Loucy (cell line): ENCODE measurements at regions not wholly inside any gene's neighbourhood (a gene's known extent, or its start where the extent isn't known, plus 50 kb on each side); places are given as distances from the start of the nearest gene placed in this dataset.

Experiments used
- H2AFZ ChIP-seq: fragments of 200-600 bp; sonication (generic); 2 replicates; pipeline ENCODE4 v1.6.0; 2016; ENCODE audit warnings: antibody characterized with exemption, mild to moderate bottlenecking, low read length, moderate library complexity
- H3F3A ChIP-seq: fragments of 200-600 bp; 2 replicates; pipeline ENCODE4 v1.6.0; 2016; ENCODE audit warnings: antibody characterized with exemption, low read depth, mild to moderate bottlenecking
- H3K27me3 ChIP-seq: fragments of 200-600 bp; sonication (generic); 2 replicates; pipeline ENCODE4 v1.6.1; 2014; ENCODE audit warnings: low read length, mild to moderate bottlenecking; ENCODE audit not compliant: insufficient read depth, poor library complexity, severe bottlenecking
- H3K36me3 ChIP-seq: fragments of 200-600 bp; sonication (generic); 2 replicates; pipeline ENCODE4 v1.6.1; 2016; ENCODE audit warnings: low read length; ENCODE audit not compliant: insufficient read depth
- H3K4me1 ChIP-seq: fragments of 200-600 bp; sonication (generic); 2 replicates; pipeline ENCODE4 v1.5.1; 2014; ENCODE audit warnings: low read length, mild to moderate bottlenecking; ENCODE audit not compliant: insufficient read depth, poor library complexity, severe bottlenecking
- H3K4me2 ChIP-seq: fragments of 200-600 bp; sonication (generic); 2 replicates; pipeline ENCODE4 v1.6.0; 2014; ENCODE audit warnings: antibody characterized with exemption, low read length, low read depth, mild to moderate bottlenecking; ENCODE audit not compliant: poor library complexity, severe bottlenecking
- H3K4me3 ChIP-seq: fragments of 200-600 bp; sonication (generic); 2 replicates; pipeline ENCODE4 v1.5.1; 2014; ENCODE audit warnings: low read length, mild to moderate bottlenecking, mixed read lengths; ENCODE audit not compliant: poor library complexity, severe bottlenecking
- H3K79me2 ChIP-seq: fragments of 200-600 bp; sonication (generic); 2 replicates; pipeline ENCODE4 v1.6.1; 2014; ENCODE audit warnings: low read length; ENCODE audit not compliant: insufficient read depth
- H3K9ac ChIP-seq: fragments of 200-600 bp; sonication (generic); 2 replicates; pipeline ENCODE4 v1.6.0; 2014; ENCODE audit warnings: mild to moderate bottlenecking, low read depth, low read length, moderate library complexity; ENCODE audit not compliant: poor library complexity, severe bottlenecking
- H3K9me2 ChIP-seq: fragments of 200-600 bp; sonication (generic); replicated peaks from 2 replicates; pipeline ENCODE4 v1.6.1; 2016; ENCODE audit warnings: low read depth, low read length, mixed read lengths
- H3K9me3 ChIP-seq: fragments of 200-600 bp; sonication (generic); 2 replicates; pipeline ENCODE4 v1.6.1; 2014; ENCODE audit warnings: mild to moderate bottlenecking, antibody characterized with exemption, low read length, low read depth; ENCODE audit not compliant: insufficient read depth
- H4K20me1 ChIP-seq: fragments of 200-600 bp; sonication (generic); 2 replicates; pipeline ENCODE4 v1.6.0; 2014; ENCODE audit warnings: antibody characterized with exemption, low read length, mild to moderate bottlenecking; ENCODE audit not compliant: insufficient read depth, poor library complexity, severe bottlenecking
- EZH2phosphoT487 ChIP-seq: fragments of 200-600 bp; IDR thresholded peaks from 2 replicates; pipeline ENCODE4 v1.6.1; 2018; ENCODE audit warnings: antibody characterized with exemption, mild to moderate bottlenecking, moderate library complexity, borderline replicate concordance
- TF ChIP-seq, protein P1 (sequence below): fragments of 200-600 bp; sonication (generic); conservative IDR thresholded peaks from 2 replicates; pipeline ENCODE4 v1.5.1; 2014; ENCODE audit warnings: mild to moderate bottlenecking, antibody characterized with exemption, low read length

DNA sequence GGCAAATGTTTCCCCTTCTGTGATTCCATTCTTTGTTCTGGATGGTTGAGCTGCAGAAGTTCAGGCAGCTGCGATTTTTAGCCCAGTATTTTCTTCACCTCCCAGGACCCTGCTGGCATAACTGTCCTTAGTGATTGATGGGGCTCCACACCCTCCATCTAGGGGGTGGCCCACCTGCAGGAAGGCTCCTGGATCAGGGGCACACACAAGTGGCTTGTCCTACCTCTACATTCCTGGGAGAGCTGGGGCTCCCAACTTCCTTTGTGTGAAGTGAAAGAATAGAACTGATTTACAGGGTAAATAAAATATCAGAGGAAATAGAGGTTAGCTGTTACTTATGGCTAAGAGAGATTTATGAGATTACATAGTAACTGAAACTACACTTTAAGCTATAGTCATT lies 129.5 kb upstream of the MAP3K7 start:
- Histone ChIP-seq H3K36me3 (no peaks in the 10 kb centered on the region), H3F3A (no peaks in the 10 kb centered on the region), H3K9me2 (no peaks in the 10 kb centered on the region), H4K20me1 (no peaks in the 10 kb centered on the region), H3K4me3 (no peak overlapping the region), H3K9ac (no peak overlapping the region), H3K9me3 (no peaks in the 10 kb centered on the region), H3K79me2 (no peaks in the 10 kb centered on the region), H3K4me1 (no peaks in the 10 kb centered on the region), H3K27me3 (no peaks in the 10 kb centered on the region), H3K4me2 (no peak overlapping the region), H2AFZ (no peak overlapping the region)
- no peak for TF ChIP-seq EZH2phosphoT487
- TF ChIP-seq, protein P1, sequence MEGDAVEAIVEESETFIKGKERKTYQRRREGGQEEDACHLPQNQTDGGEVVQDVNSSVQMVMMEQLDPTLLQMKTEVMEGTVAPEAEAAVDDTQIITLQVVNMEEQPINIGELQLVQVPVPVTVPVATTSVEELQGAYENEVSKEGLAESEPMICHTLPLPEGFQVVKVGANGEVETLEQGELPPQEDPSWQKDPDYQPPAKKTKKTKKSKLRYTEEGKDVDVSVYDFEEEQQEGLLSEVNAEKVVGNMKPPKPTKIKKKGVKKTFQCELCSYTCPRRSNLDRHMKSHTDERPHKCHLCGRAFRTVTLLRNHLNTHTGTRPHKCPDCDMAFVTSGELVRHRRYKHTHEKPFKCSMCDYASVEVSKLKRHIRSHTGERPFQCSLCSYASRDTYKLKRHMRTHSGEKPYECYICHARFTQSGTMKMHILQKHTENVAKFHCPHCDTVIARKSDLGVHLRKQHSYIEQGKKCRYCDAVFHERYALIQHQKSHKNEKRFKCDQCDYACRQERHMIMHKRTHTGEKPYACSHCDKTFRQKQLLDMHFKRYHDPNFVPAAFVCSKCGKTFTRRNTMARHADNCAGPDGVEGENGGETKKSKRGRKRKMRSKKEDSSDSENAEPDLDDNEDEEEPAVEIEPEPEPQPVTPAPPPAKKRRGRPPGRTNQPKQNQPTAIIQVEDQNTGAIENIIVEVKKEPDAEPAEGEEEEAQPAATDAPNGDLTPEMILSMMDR = no peak

DNA sequence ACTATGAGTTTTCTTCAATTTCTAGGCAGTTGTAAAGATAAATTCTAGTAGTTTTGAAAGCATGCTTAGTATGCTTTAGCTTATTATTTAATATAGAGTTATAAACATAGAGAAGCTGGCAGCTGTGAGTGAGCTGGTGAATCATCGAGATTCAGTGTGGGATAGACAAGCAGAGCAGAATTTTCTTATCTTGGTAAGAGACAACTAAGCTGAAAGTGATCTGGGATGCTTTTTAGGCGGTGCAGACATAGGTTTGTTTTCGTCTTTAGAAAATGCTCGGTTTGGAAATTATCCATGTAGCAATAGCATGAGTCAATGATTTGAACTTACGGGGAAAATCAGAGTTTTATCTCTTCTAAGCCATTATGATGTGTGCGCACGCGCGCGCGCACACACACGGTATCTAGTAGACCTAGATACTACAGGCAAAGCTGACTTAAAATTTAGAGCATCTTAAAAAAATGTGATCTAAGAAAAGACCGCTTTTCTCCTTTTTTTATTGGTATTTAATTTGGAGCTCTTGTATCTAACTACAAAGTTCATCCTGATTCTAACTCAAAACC lies 128.3 kb upstream of the MAP3K7 start:
- Histone ChIP-seq H3K36me3 (no peaks in the 10 kb centered on the region), H3K27me3 (no peaks in the 10 kb centered on the region), H4K20me1 (no peaks in the 10 kb centered on the region), H3K4me1 (no peaks in the 10 kb centered on the region), H3K79me2 (no peaks in the 10 kb centered on the region), H2AFZ (no peak overlapping the region), H3F3A (no peaks in the 10 kb centered on the region), H3K9ac (no peak overlapping the region), H3K4me2 (no peak overlapping the region), H3K4me3 (no peak overlapping the region), H3K9me2 (no peaks in the 10 kb centered on the region), H3K9me3 (no peaks in the 10 kb centered on the region)
- TF ChIP-seq, protein P1 = no peak

- H3K4me2 ChIP-seq = no peak overlapping the region
- H3K36me3 ChIP-seq = no peaks in the 10 kb centered on the region
- no peak overlapping the region for H3K4me3 ChIP-seq
- H3F3A ChIP-seq = no peaks in the 10 kb centered on the region
- TF ChIP-seq, protein P1 = no peak
- no peak for TF ChIP-seq EZH2phosphoT487
- no peak overlapping the region for H2AFZ ChIP-seq
- H3K79me2 ChIP-seq = no peaks in the 10 kb centered on the region
- no peaks in the 10 kb centered on the region for H3K9me3 ChIP-seq
- no peaks in the 10 kb centered on the region for H3K4me1 ChIP-seq
- H4K20me1 ChIP-seq = no peaks in the 10 kb centered on the region
- H3K27me3 ChIP-seq = no peaks in the 10 kb centered on the region
- no peaks in the 10 kb centered on the region for H3K9me2 ChIP-seq
- H3K9ac ChIP-seq = no peak overlapping the region
Measured at GRCh38 chr6:90714319-90714718, 127.4 kb upstream of the MAP3K7 start.
